ENCODE measurements at regions not wholly inside any gene's neighbourhood (a gene's known extent, or its start where the extent isn't known, plus 50 kb on each side); places are given as distances from the start of the nearest gene placed in this dataset.
"Not testable (repeated sequence)": the region's sequence is repeated elsewhere in the genome, so short reads cannot be mapped to it uniquely, and the experiment has no call there.

- H3K27me3 ChIP-seq (ENCODE audit: control insufficient read depth, insufficient read depth, low read length), result no peaks in the 10 kb centered on the region
- H3K4me1 ChIP-seq (ENCODE audit: control insufficient read depth, insufficient read depth, low read length), result peaks cover 7% of the 10 kb centered on the region
- H3K9ac ChIP-seq (ENCODE audit: low read depth, low read length), result no peak overlapping the region
- no peak overlapping the region for H3K4me3 ChIP-seq (ENCODE audit: low read depth, low read length)
- H3K36me3 ChIP-seq (ENCODE audit: control insufficient read depth, insufficient read depth, low read length), result no peaks in the 10 kb centered on the region
- no peak overlapping the region for H3K27ac ChIP-seq (ENCODE audit: low read depth, low read length)
- H3K9me3 ChIP-seq (ENCODE audit: control insufficient read depth, insufficient read depth, low read length), result peaks cover 4% of the 10 kb centered on the region; the same call in 1 of the 2 replicates
Measured at GRCh38 chr10:117457071-117457810, 82.0 kb upstream of the PDZD8 start.

DNA sequence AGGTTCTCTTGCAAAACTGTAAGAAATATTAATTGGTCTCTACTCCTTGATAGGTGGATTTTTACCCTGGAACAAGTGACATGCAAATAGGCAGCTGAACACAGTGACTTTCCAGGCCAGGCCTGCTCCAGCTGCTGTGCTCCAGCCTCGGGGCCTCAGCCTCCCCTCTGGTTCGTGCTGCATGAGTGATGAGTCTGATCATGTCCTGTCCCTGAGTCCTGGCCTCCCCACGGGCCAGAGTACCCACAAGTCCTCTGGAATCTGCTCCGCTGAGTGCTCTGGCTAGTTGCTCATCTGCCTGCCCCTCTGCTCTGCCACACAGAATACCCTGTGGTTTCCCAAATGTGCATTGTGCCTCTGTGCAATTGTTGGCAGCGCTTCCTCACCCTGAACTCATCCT is 80.1 kb upstream of the PDZD8 start:
- H3K4me3 ChIP-seq (ENCODE audit: low read depth, low read length), result no peak overlapping the region
- H3K4me1 ChIP-seq (ENCODE audit: control insufficient read depth, insufficient read depth, low read length), result no peaks in the 10 kb centered on the region
- peaks cover 4% of the 10 kb centered on the region; the same call in 1 of the 2 replicates for H3K9me3 ChIP-seq (ENCODE audit: control insufficient read depth, insufficient read depth, low read length)
- H3K27ac ChIP-seq (ENCODE audit: low read depth, low read length), result no peak overlapping the region
- no peaks in the 10 kb centered on the region for H3K36me3 ChIP-seq (ENCODE audit: control insufficient read depth, insufficient read depth, low read length)
- no peak overlapping the region for H3K9ac ChIP-seq (ENCODE audit: low read depth, low read length)
- H3K27me3 ChIP-seq (ENCODE audit: control insufficient read depth, insufficient read depth, low read length), result no peaks in the 10 kb centered on the region

GRCh38 chr10:117454502-117454901 is 79.3 kb upstream of the PDZD8 start:
- Histone ChIP-seq H3K36me3 (ENCODE audit: control insufficient read depth, insufficient read depth, low read length) (no peaks in the 10 kb centered on the region), H3K27ac (ENCODE audit: low read depth, low read length) (no peak overlapping the region), H3K4me1 (ENCODE audit: control insufficient read depth, insufficient read depth, low read length) (no peaks in the 10 kb centered on the region), H3K9me3 (ENCODE audit: control insufficient read depth, insufficient read depth, low read length) (peaks cover 4% of the 10 kb centered on the region; the same call in 1 of the 2 replicates), H3K4me3 (ENCODE audit: low read depth, low read length) (no peak overlapping the region), H3K27me3 (ENCODE audit: control insufficient read depth, insufficient read depth, low read length) (no peaks in the 10 kb centered on the region), H3K9ac (ENCODE audit: low read depth, low read length) (no peak overlapping the region)

GRCh38 chr10:117453484-117453883 is 78.2 kb upstream of the PDZD8 start:
- H3K9me3 ChIP-seq (ENCODE audit: control insufficient read depth, insufficient read depth, low read length); H3K27ac ChIP-seq (ENCODE audit: low read depth, low read length); H3K27me3 ChIP-seq (ENCODE audit: control insufficient read depth, insufficient read depth, low read length); H3K36me3 ChIP-seq (ENCODE audit: control insufficient read depth, insufficient read depth, low read length); H3K9ac ChIP-seq (ENCODE audit: low read depth, low read length); H3K4me3 ChIP-seq (ENCODE audit: low read depth, low read length); H3K4me1 ChIP-seq (ENCODE audit: control insufficient read depth, insufficient read depth, low read length): not testable (repeated sequence)

GRCh38 chr10:117450940-117451339 is 75.7 kb upstream of the PDZD8 start:
- Histone ChIP-seq H3K4me1 (ENCODE audit: control insufficient read depth, insufficient read depth, low read length) (no peaks in the 10 kb centered on the region), H3K36me3 (ENCODE audit: control insufficient read depth, insufficient read depth, low read length) (no peaks in the 10 kb centered on the region), H3K27ac (ENCODE audit: low read depth, low read length) (no peak overlapping the region)

DNA sequence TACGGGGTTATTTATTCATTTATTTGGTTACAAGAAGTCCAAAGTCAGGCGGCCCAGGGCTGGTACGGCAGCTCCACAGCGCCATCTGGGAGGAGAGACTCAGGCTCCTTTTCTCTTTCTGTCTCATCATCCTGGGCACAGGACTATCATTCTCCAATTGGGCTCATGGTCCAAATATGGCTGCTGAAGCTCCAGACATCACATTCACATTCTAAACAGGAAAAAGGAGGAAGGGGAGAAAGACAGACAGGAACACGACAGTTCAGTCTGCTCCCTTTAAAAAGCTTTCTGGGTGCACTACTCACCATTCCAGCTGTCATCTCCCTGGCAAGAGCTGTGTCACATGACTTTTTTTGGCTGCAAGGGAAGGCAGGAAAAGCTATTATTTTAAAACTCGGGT is 74.4 kb upstream of the PDZD8 start:
- H3K27ac ChIP-seq (ENCODE audit: low read depth, low read length), result no peak overlapping the region
- H3K4me3 ChIP-seq (ENCODE audit: low read depth, low read length), result no peak overlapping the region
- no peaks in the 10 kb centered on the region for H3K27me3 ChIP-seq (ENCODE audit: control insufficient read depth, insufficient read depth, low read length)
- H3K36me3 ChIP-seq (ENCODE audit: control insufficient read depth, insufficient read depth, low read length), result no peaks in the 10 kb centered on the region
- H3K4me1 ChIP-seq (ENCODE audit: control insufficient read depth, insufficient read depth, low read length), result no peaks in the 10 kb centered on the region
- no peak overlapping the region for H3K9ac ChIP-seq (ENCODE audit: low read depth, low read length)
- peaks cover 4% of the 10 kb centered on the region; the same call in 1 of the 2 replicates for H3K9me3 ChIP-seq (ENCODE audit: control insufficient read depth, insufficient read depth, low read length)

More at GRCh38 chr10:117450940-117451339, 75.7 kb upstream of the PDZD8 start:
- no peaks in the 10 kb centered on the region for H3K27me3 ChIP-seq (ENCODE audit: control insufficient read depth, insufficient read depth, low read length)
- H3K9ac ChIP-seq (ENCODE audit: low read depth, low read length), result no peak overlapping the region
- H3K4me3 ChIP-seq (ENCODE audit: low read depth, low read length), result no peak overlapping the region
- H3K9me3 ChIP-seq (ENCODE audit: control insufficient read depth, insufficient read depth, low read length), result peaks cover 4% of the 10 kb centered on the region; the same call in 1 of the 2 replicates

GRCh38 chr10:117448802-117449201 is 73.6 kb upstream of the PDZD8 start:
- Histone ChIP-seq H3K9ac (ENCODE audit: low read depth, low read length) (no peak overlapping the region), H3K9me3 (ENCODE audit: control insufficient read depth, insufficient read depth, low read length) (peaks cover 4% of the 10 kb centered on the region; the same call in 1 of the 2 replicates), H3K27me3 (ENCODE audit: control insufficient read depth, insufficient read depth, low read length) (no peaks in the 10 kb centered on the region), H3K36me3 (ENCODE audit: control insufficient read depth, insufficient read depth, low read length) (no peaks in the 10 kb centered on the region), H3K27ac (ENCODE audit: low read depth, low read length) (no peak overlapping the region), H3K4me1 (ENCODE audit: control insufficient read depth, insufficient read depth, low read length) (no peaks in the 10 kb centered on the region), H3K4me3 (ENCODE audit: low read depth, low read length) (no peak overlapping the region)

- H3K9ac ChIP-seq (ENCODE audit: low read depth, low read length), result no peak overlapping the region
- no peaks in the 10 kb centered on the region; the same call in 1 of the 2 replicates for H3K9me3 ChIP-seq (ENCODE audit: control insufficient read depth, insufficient read depth, low read length)
- H3K27me3 ChIP-seq (ENCODE audit: control insufficient read depth, insufficient read depth, low read length), result no peaks in the 10 kb centered on the region
- H3K36me3 ChIP-seq (ENCODE audit: control insufficient read depth, insufficient read depth, low read length), result no peaks in the 10 kb centered on the region
- no peak overlapping the region for H3K27ac ChIP-seq (ENCODE audit: low read depth, low read length)
- H3K4me1 ChIP-seq (ENCODE audit: control insufficient read depth, insufficient read depth, low read length), result peaks cover 2% of the 10 kb centered on the region; the same call in 1 of the 2 replicates
- no peak overlapping the region for H3K4me3 ChIP-seq (ENCODE audit: low read depth, low read length)
Measured at GRCh38 chr10:117445992-117446391, 70.8 kb upstream of the PDZD8 start.

GRCh38 chr10:117444497-117445040 is 69.3 kb upstream of the PDZD8 start:
- no peak overlapping the region for H3K27ac ChIP-seq (ENCODE audit: low read depth, low read length)
- no peaks in the 10 kb centered on the region for H3K36me3 ChIP-seq (ENCODE audit: control insufficient read depth, insufficient read depth, low read length)
- H3K27me3 ChIP-seq (ENCODE audit: control insufficient read depth, insufficient read depth, low read length), result no peaks in the 10 kb centered on the region
- H3K9me3 ChIP-seq (ENCODE audit: control insufficient read depth, insufficient read depth, low read length), result no peaks in the 10 kb centered on the region; the same call in 1 of the 2 replicates
- H3K9ac ChIP-seq (ENCODE audit: low read depth, low read length), result no peak overlapping the region
- H3K4me1 ChIP-seq (ENCODE audit: control insufficient read depth, insufficient read depth, low read length), result peaks cover 2% of the 10 kb centered on the region; the same call in 1 of the 2 replicates
- no peak overlapping the region for H3K4me3 ChIP-seq (ENCODE audit: low read depth, low read length)

- H3K9ac ChIP-seq (ENCODE audit: low read depth, low read length), result no peak overlapping the region
- H3K36me3 ChIP-seq (ENCODE audit: control insufficient read depth, insufficient read depth, low read length), result no peaks in the 10 kb centered on the region
- H3K4me3 ChIP-seq (ENCODE audit: low read depth, low read length), result no peak overlapping the region
- H3K9me3 ChIP-seq (ENCODE audit: control insufficient read depth, insufficient read depth, low read length), result no peaks in the 10 kb centered on the region; the same call in 1 of the 2 replicates
- peaks cover 2% of the 10 kb centered on the region; the same call in 1 of the 2 replicates for H3K4me1 ChIP-seq (ENCODE audit: control insufficient read depth, insufficient read depth, low read length)
- no peaks in the 10 kb centered on the region for H3K27me3 ChIP-seq (ENCODE audit: control insufficient read depth, insufficient read depth, low read length)
- H3K27ac ChIP-seq (ENCODE audit: low read depth, low read length), result no peak overlapping the region
Measured at GRCh38 chr10:117443686-117444041, 68.4 kb upstream of the PDZD8 start.

DNA sequence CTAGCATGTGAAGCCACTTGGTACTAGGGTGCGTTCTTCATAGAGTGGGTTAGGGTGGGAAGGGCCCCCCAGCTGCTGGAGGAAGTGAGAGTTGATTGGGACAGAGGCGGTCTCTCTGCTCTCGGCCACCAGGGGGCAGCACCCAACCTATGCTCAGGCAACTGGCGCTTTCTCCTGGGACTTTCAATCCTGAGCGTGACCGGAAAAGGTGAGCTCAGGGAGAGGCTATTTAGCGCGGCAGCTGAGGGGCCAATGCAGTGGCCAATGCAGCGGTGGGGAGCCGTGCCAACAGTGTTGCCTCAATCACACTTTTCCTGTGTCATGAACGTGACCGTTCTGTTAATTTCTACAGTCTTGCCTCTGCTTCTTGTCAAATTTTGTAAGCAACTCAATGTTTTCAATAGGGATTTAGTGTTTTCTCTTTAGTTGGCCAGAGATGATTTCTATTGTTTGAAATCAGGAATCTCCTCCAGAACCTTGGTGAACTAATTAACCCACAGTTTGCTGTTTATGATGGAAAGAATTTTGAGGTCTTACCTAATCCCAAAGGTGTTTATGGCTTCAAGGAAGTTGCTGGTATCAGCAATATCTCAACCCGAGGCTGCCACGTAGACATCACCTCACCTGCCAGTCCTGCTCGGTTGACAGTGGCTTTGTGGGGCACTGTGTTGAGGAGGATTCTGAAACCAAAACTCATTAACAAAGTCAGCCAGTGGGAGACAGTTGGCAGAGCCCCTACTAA is 67.9 kb upstream of the PDZD8 start:
- no peaks in the 10 kb centered on the region for H3K27me3 ChIP-seq (ENCODE audit: control insufficient read depth, insufficient read depth, low read length)
- no peak overlapping the region for H3K4me3 ChIP-seq (ENCODE audit: low read depth, low read length)
- no peaks in the 10 kb centered on the region; the same call in 1 of the 2 replicates for H3K9me3 ChIP-seq (ENCODE audit: control insufficient read depth, insufficient read depth, low read length)
- peaks cover 2% of the 10 kb centered on the region; the same call in 1 of the 2 replicates for H3K4me1 ChIP-seq (ENCODE audit: control insufficient read depth, insufficient read depth, low read length)
- no peaks in the 10 kb centered on the region for H3K36me3 ChIP-seq (ENCODE audit: control insufficient read depth, insufficient read depth, low read length)
- H3K9ac ChIP-seq (ENCODE audit: low read depth, low read length), result no peak overlapping the region
- H3K27ac ChIP-seq (ENCODE audit: low read depth, low read length), result no peak overlapping the region

All from HUES48 (cell line).